NCI-H2107 treated with DMSO at 0.1 percent for 48 hours (cell line): ENCODE measurements at regions not wholly inside any gene's neighbourhood (a gene's known extent, or its start where the extent isn't known, plus 50 kb on each side); places are given as distances from the start of the nearest gene placed in this dataset.

ENCODE experiments used
- DNase-seq: peaks from one replicate; lab custom pipeline; 2025; ENCODE audit not compliant: unreplicated experiment; lab: John Stamatoyannopoulos, UW

- DNase-seq, result no peak
Observed at GRCh38 chr2:78910376-78910775, 115.1 kb upstream of the REG3G start.

- no peak for DNase-seq
Observed at GRCh38 chr2:78913257-78913656, 112.2 kb upstream of the REG3G start.

- no peak for DNase-seq
Observed at GRCh38 chr2:78925258-78925657, 100.2 kb upstream of the REG3G start.

- no peak for DNase-seq
Observed at GRCh38 chr2:78928502-78928901, 97.0 kb upstream of the REG3G start.

DNA sequence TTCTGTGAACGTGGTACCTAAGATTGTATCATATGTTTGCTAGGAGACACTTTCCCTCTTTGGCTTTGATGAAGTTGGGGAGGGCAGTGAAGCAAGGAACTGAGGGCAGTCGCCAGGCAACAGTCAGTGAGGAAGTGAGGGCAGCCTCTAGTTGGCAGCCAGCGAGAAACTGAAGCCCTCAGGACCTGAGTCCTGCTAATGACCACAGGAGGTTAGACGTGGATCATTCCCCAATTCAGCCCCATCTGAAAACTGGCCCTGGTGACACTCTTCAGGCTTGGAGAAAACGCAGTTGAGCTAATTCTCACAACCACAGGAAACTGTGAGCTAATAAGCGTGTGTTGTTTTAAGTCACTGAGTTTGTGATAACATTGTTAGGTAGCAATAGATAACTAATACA lies 84.5 kb upstream of the REG3G start:
- DNase-seq, result no peak

- no peak for DNase-seq
Observed at GRCh38 chr2:78941751-78942150, 83.8 kb upstream of the REG3G start.

DNA sequence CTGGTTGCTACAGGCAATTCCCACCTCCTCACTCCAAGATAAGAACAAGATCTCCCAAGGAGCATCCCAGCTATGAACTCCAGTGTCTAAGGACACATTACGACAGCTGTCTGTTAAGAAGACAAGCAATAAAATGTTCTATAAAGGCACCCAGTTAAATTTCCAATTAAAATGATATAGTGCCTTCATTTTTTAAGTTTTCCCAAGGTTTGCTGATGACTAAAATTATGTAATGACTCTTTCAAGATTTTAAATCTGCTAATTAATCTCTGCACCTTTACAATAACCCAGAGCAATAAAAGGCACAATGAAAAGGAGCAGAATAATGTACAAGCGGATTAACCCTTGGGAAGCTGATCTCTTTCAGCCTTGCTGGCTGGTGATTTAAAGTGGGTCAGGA lies 61.6 kb upstream of the REG3G start:
- no peak for DNase-seq

DNA sequence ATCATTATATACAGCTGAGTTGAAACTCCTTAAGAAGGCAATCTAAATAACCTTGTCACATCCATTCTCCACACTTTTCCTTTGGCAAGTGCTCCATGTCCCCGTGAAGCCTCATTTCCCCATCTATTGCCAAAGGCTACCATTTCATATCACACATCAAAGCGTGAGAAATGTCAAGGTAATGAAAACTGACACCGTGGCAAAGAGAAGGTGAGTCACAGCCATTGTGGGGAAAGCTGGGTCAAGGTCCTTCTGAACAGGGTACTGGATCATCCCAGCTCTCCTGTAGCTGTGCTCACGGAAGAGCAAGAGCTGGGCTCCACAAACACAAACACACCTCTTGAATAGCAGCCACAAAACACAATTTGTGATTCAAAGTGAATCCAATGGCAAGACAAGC lies 58.2 kb upstream of the REG3G start:
- DNase-seq, result no peak

DNA sequence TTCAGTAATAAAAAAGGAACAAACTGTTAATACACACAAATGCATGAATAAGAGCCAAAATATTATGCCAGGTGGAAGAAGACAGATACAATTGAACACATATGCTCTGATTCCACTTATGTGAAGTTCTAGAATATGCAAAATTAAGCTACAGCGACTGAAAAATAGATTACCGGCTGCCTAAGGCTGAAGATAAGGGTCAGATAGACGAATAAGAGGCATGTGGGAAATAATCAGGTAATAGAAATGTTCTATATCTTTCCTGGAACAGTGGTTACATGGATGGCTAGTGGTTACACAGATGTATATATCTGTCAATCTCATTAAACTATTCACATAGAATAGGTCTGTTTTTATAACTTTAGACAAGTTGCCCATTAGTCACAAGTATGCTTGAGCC lies 51.9 kb upstream of the REG3G start:
- no peak for DNase-seq
